NCI-H1694 treated with DMSO at 0.1 percent for 48 hours (cell line): ENCODE measurements at regions not wholly inside any gene's neighbourhood (a gene's known extent, or its start where the extent isn't known, plus 50 kb on each side); places are given as distances from the start of the nearest gene placed in this dataset.
"Not testable (repeated sequence)": the region's sequence is repeated elsewhere in the genome, so short reads cannot be mapped to it uniquely, and the experiment has no call there.

Experiments
- DNase-seq: peaks from one replicate; lab custom pipeline; 2025; lab: John Stamatoyannopoulos, UW

DNA sequence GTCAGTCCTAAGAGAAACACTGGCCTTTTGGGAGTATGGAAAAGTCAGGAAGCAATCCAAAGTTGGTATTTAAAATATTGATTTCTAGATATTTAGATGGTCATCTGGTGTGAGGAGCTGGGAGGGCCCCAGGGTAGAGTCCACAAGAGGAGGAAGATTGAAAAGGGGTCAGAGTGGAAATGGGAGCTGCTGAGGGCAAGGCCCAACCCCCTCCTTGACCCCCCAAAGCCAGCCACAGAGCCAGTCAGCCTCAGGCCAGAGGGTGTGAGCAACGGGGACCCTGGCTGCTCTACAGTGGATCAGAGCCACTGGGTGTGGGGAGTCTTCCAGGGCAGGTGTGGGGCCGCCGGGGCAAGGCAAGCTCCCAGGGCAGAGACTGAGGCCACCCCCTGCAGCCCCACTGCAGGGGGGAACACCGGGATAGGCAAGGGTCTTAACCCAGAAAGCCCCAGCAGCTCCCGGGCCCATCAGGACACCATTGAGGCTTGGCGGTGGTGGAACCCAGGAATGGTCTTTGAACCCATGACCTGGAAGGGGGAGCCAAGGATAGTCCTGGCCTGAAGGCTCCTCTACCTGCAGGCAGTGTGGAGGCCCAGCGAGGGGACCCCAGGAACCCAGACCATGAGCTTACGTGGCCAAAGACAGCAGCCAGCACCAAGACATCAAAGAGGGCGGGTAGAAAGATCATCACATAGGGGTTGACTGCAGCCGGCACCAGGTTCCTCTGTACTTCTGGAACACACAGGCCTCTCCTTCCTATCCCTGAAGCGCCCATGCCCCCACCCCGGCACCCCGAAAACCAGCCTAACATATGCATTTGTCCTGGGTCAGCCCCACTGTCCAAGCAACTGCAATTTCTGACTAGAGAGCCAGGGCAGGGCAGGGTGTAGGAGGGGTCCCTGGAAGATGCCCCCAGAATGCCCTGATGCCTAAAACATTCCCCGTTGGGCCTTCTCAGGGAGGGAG is 51.3 kb upstream of the CSPG4 start:
- DNase-seq = not testable (repeated sequence)

DNA sequence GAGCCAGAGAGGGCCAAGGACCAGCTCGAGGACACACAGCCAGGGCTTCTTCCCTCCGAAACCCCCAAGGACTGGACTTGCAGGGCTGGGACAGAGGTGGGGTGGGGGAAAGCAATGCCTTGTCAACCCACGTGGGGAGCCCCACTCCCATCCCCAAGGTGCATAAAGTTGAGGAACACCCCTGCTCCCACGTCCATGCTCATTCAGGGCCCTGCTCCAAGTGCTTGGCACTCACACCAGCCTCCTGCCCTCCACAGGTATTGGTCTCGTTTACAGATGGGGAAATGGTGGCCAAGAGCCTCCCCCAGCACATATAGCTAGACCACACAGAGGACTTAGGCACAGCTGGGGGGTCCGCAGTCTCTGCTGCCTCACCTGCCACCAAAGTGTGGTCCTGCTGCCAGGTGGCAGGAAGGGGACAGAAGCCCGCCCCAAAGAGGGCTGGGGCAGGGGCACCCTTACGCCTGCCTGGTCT is 50.5 kb upstream of the CSPG4 start:
- DNase-seq = no peak
